Endothelial cell of umbilical vein (primary cell): ENCODE measurements at regions not wholly inside any gene's neighbourhood (a gene's known extent, or its start where the extent isn't known, plus 50 kb on each side); places are given as distances from the start of the nearest gene placed in this dataset.

Experiments used
- BruUV-seq: library from RNA; stranded (reverse); fragments of 400-500 nt; replicated peaks from 2 replicates; lab custom pipeline; 2021; lab: Mats Ljungman, UMichigan
- CTCF ChIA-PET: fragments of 300-600, 350-600 bp; sonication (Branson Sonifier 250); formaldehyde crosslinking; loops from one replicate; lab custom pipeline; 2021; ENCODE audit warnings: antibody characterized with exemption, inconsistent platforms; lab: Charles Lee
- POLR2A ChIA-PET: fragments of 300-600, 350-600 bp; sonication (Branson Sonifier 250); formaldehyde crosslinking; loops from one replicate; lab custom pipeline; 2021; ENCODE audit warnings: antibody characterized with exemption, inconsistent platforms; lab: Charles Lee
- DNase-seq: peaks from one replicate; pipeline ENCODE4 v3.0.0-alpha.2; 2011; ENCODE audit warnings: low read depth, low spot score
- FAIRE-seq: peaks from 2 replicates; lab custom pipeline; 2011; peaks lifted over from hg19 to GRCh38; lab: Jason Lieb, UNC
- H2AFZ ChIP-seq: 2 replicates; pipeline ENCODE4 v1.6.0; 2012; ENCODE audit warnings: low read depth, low read length, control low read depth, inconsistent platforms
- H3K27ac ChIP-seq: 2 replicates; pipeline ENCODE4 v1.5.1; 2011; ENCODE audit warnings: low read depth, mild to moderate bottlenecking, control low read depth, low read length, moderate library complexity; ENCODE audit not compliant: insufficient read depth
- H3K27me3 ChIP-seq, 2 experiments: 2 replicates each; pipeline versions ENCODE4 v1.6.0 to v1.6.1; 2011; ENCODE audit warnings: low read length in 2 of 2, mixed read lengths in 1 of 2; ENCODE audit not compliant: control insufficient read depth in 2 of 2, insufficient read depth in 2 of 2
- H3K36me3 ChIP-seq, 2 experiments: 2 replicates in 1 of 2; 3 replicates in 1 of 2; pipeline ENCODE4 v1.5.1; 2011; ENCODE audit warnings: low read length in 2 of 2, mild to moderate bottlenecking in 1 of 2, moderate library complexity in 1 of 2; ENCODE audit not compliant: control insufficient read depth in 2 of 2, insufficient read depth in 2 of 2; ENCODE audit errors: extremely low read depth in 1 of 2
- H3K4me1 ChIP-seq: 3 replicates; pipeline ENCODE4 v1.5.1; 2011; ENCODE audit warnings: mild to moderate bottlenecking, low read length; ENCODE audit not compliant: control insufficient read depth, insufficient read depth; ENCODE audit errors: extremely low read depth
- H3K4me2 ChIP-seq: 2 replicates; pipeline ENCODE4 v1.6.1; 2011; ENCODE audit warnings: low read length, control low read depth, mixed read lengths; ENCODE audit not compliant: insufficient read depth
- H3K4me3 ChIP-seq, 3 experiments: fragments of 200-600 bp in 1 of 3; sonication (generic), shearing (Covaris generic) in 1 of 3; replicated peaks in 1 of 3; 2 replicates each; pipeline ENCODE4 v1.5.1; 2011 to 2016; ENCODE audit warnings: control low read depth in 3 of 3, low read length in 3 of 3, mild to moderate bottlenecking in 2 of 3, inconsistent platforms in 1 of 3, low read depth in 1 of 3, moderate library complexity in 1 of 3; ENCODE audit not compliant: insufficient read depth in 1 of 3
- H3K79me2 ChIP-seq: 2 replicates; pipeline ENCODE4 v1.6.0; 2012; ENCODE audit warnings: low read length, inconsistent platforms; ENCODE audit not compliant: control insufficient read depth, insufficient read depth
- H3K9ac ChIP-seq: replicated peaks from 2 replicates; pipeline ENCODE3; 2011; ENCODE audit warnings: low read length, control low read depth; ENCODE audit not compliant: insufficient read depth; ENCODE audit errors: extremely low read depth
- H3K9me1 ChIP-seq: replicated peaks from 3 replicates; pipeline ENCODE4 v1.6.0; 2011; ENCODE audit warnings: mild to moderate bottlenecking, low read length; ENCODE audit not compliant: control insufficient read depth, insufficient read depth; ENCODE audit errors: extremely low read depth
- H3K9me3 ChIP-seq: replicated peaks from 2 replicates; pipeline ENCODE4 v1.5.1; 2012; ENCODE audit warnings: low read length, inconsistent platforms; ENCODE audit not compliant: control insufficient read depth, insufficient read depth
- H4K20me1 ChIP-seq: replicated peaks from 2 replicates; pipeline ENCODE3; 2011; ENCODE audit warnings: mild to moderate bottlenecking, low read length; ENCODE audit not compliant: control insufficient read depth, insufficient read depth; ENCODE audit errors: extremely low read depth
- EZH2 ChIP-seq: IDR thresholded peaks from 2 replicates; pipeline ENCODE4 v1.6.1; 2012; ENCODE audit warnings: borderline replicate concordance, low read depth, mild to moderate bottlenecking, moderate library complexity, low read length, inconsistent platforms; ENCODE audit not compliant: severe bottlenecking
- FOS ChIP-seq: IDR thresholded peaks from 2 replicates; pipeline ENCODE4 v1.6.1; 2011; ENCODE audit warnings: mild to moderate bottlenecking, low read length, moderate library complexity, borderline replicate concordance; ENCODE audit not compliant: insufficient read depth
- GATA2 ChIP-seq: IDR thresholded peaks from 2 replicates; pipeline ENCODE4 v1.7.0; 2011; ENCODE audit warnings: low read depth, mild to moderate bottlenecking, moderate library complexity, mixed read lengths, low read length; ENCODE audit not compliant: insufficient read length, insufficient read depth
- JUN ChIP-seq: IDR thresholded peaks from 2 replicates; pipeline ENCODE4 v1.6.1; 2011; ENCODE audit warnings: borderline replicate concordance, low read depth; ENCODE audit not compliant: insufficient read length, insufficient read depth
- MYC ChIP-seq: IDR thresholded peaks from one replicate; pipeline ENCODE4 v1.6.1; 2011; ENCODE audit warnings: mild to moderate bottlenecking, low read depth, low read length
- POLR2A ChIP-seq: IDR thresholded peaks from 2 replicates; pipeline ENCODE4 v1.6.1; 2012; ENCODE audit warnings: low read depth, mild to moderate bottlenecking, control low read depth, low read length
- POLR2AphosphoS5 ChIP-seq: IDR thresholded peaks from 2 replicates; pipeline ENCODE4 v1.6.1; 2012; ENCODE audit warnings: low read depth, mild to moderate bottlenecking, control low read depth, low read length, moderate library complexity; ENCODE audit not compliant: insufficient read depth
- dilution Hi-C: fragments of 300-500 bp; cut with MboI; formaldehyde crosslinking; loops from one replicate; pipeline ENCODE4 v1.15.0; 2019; ENCODE audit warnings: low sequenced_read_pairs; ENCODE audit not compliant: extremely low pct_ligation_motif_present
- intact Hi-C: fragments of 100-400 bp; cut with micrococcal nuclease; formaldehyde crosslinking; loops from one replicate; pipeline ENCODE4 v1.10.0; 2022
- TF ChIP-seq, protein P1 (sequence below): IDR thresholded peaks from 2 replicates; pipeline ENCODE4 v1.6.1; 2011; ENCODE audit not compliant: insufficient read depth, insufficient read length
- TF ChIP-seq, protein P2 (sequence below), 2 donors: IDR thresholded peaks; 1 replicate in 1 of 2; 2 replicates in 1 of 2; pipeline ENCODE4 v1.5.1; 2011; ENCODE audit warnings: low read length in 2 of 2, mild to moderate bottlenecking in 2 of 2, moderate library complexity in 2 of 2, control low read depth in 1 of 2, inconsistent platforms in 1 of 2, low read depth in 1 of 2; ENCODE audit not compliant: insufficient read depth in 1 of 2; ENCODE audit errors: extremely low read depth in 1 of 2

DNA sequence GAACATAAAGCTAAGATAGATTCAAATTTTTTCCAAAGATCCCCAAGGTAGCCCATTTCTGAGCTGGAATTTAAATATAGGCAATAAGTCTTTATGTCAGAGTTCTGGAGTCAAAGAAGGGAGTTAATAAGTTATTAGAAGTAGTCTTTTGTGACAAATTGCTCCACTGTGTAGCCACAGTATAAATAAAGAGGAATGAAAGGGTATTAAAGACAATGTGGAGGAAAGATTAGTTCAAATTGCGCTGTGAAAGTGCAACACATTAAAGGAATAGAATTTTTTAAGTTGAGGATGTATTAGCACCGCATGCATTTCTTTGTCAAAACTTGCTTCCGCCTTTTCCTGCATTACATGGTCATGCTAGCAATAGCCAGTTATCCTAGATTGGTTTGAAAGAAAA lies 666.6 kb upstream of the CCDC54 start:
- Histone ChIP-seq H3K79me2 (no peaks in the 10 kb centered on the region), H3K27ac (no peak overlapping the region), H3K4me1 (no peaks in the 10 kb centered on the region), H3K4me3 (no peak overlapping the region), H3K9me3 (no peaks in the 10 kb centered on the region), H3K9ac (no peak overlapping the region), H3K36me3 (no peaks in the 10 kb centered on the region), H3K27me3 (no peaks in the 10 kb centered on the region), H2AFZ (no peak overlapping the region), H4K20me1 (no peaks in the 10 kb centered on the region), H3K4me2 (no peak overlapping the region), H3K9me1 (no peaks in the 10 kb centered on the region)
- no TSS peak for BruUV-seq
- DNase-seq: no peak
- dilution Hi-C loops (no loop called here), intact Hi-C loops (no loop called here)
- TF ChIP-seq FOS (no peak), MYC (no peak), EZH2 (no peak), POLR2AphosphoS5 (no peak), POLR2A (no peak), GATA2 (no peak), JUN (no peak)
- TF ChIP-seq, protein P1, sequence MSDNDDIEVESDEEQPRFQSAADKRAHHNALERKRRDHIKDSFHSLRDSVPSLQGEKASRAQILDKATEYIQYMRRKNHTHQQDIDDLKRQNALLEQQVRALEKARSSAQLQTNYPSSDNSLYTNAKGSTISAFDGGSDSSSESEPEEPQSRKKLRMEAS: no peak
- TF ChIP-seq, protein P2, sequence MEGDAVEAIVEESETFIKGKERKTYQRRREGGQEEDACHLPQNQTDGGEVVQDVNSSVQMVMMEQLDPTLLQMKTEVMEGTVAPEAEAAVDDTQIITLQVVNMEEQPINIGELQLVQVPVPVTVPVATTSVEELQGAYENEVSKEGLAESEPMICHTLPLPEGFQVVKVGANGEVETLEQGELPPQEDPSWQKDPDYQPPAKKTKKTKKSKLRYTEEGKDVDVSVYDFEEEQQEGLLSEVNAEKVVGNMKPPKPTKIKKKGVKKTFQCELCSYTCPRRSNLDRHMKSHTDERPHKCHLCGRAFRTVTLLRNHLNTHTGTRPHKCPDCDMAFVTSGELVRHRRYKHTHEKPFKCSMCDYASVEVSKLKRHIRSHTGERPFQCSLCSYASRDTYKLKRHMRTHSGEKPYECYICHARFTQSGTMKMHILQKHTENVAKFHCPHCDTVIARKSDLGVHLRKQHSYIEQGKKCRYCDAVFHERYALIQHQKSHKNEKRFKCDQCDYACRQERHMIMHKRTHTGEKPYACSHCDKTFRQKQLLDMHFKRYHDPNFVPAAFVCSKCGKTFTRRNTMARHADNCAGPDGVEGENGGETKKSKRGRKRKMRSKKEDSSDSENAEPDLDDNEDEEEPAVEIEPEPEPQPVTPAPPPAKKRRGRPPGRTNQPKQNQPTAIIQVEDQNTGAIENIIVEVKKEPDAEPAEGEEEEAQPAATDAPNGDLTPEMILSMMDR (IDR thresholded peaks at IDR 0.05; ENCODE audit: extremely low read depth in 1 of 2, insufficient read depth in 1 of 2, low read depth in 1 of 2, low read length in 2 of 2): no peak
- ChIA-PET CTCF (no interaction called here), POLR2A (no interaction called here)
- FAIRE-seq: no peak
